ENCODE measurements at regions not wholly inside any gene's neighbourhood (a gene's known extent, or its start where the extent isn't known, plus 50 kb on each side); places are given as distances from the start of the nearest gene placed in this dataset.

GRCh38 chr1:81165963-81166362 is 634.8 kb upstream of the ADGRL2 start (continued):
- TF ChIP-seq RNF2 (IDR thresholded peaks at IDR 0.05; ENCODE audit: borderline replicate concordance, low read depth, low read length, missing control alignments, poor library complexity, severe bottlenecking) (no peak), ZNF274 (IDR thresholded peaks at IDR 0.05; ENCODE audit: borderline replicate concordance, extremely low read depth, low read length) (no peak), HDAC6 (IDR thresholded peaks at IDR 0.05; ENCODE audit: low read depth, low read length) (no peak), TAF7 (optimal IDR thresholded peaks at IDR 0.05; ENCODE audit: borderline replicate concordance, low read depth, low read length) (no peak), SIRT6 (IDR thresholded peaks at IDR 0.05; ENCODE audit: low read length) (no peak)

All from H1 (cell line).